Astrocyte (in vitro differentiated cells and primary cell): ENCODE measurements at regions not wholly inside any gene's neighbourhood (a gene's known extent, or its start where the extent isn't known, plus 50 kb on each side); places are given as distances from the start of the nearest gene placed in this dataset.

Experiments used
- DNase-seq: peaks from one replicate; pipeline ENCODE4 v3.0.0-alpha.2; 2010; ENCODE audit warnings: low read depth
- FAIRE-seq: peaks from 2 replicates; lab custom pipeline; 2011; peaks lifted over from hg19 to GRCh38; lab: Jason Lieb, UNC
- H2AFZ ChIP-seq: 2 replicates; pipeline ENCODE4 v1.6.0; 2012; ENCODE audit warnings: low read depth, low read length, inconsistent platforms
- H3K27ac ChIP-seq: 2 replicates; pipeline ENCODE4 v1.5.1; 2011; ENCODE audit warnings: low read depth, low read length, inconsistent platforms
- H3K27me3 ChIP-seq: 2 replicates; pipeline ENCODE4 v1.6.0; 2011; ENCODE audit warnings: low read length, inconsistent platforms; ENCODE audit not compliant: insufficient read depth
- H3K36me3 ChIP-seq: 2 replicates; pipeline ENCODE4 v1.5.1; 2011; ENCODE audit warnings: low read length, inconsistent platforms; ENCODE audit not compliant: insufficient read depth
- H3K4me1 ChIP-seq: 2 replicates; pipeline ENCODE4 v1.5.1; 2011; ENCODE audit warnings: low read length, inconsistent platforms; ENCODE audit not compliant: insufficient read depth
- H3K4me2 ChIP-seq: 2 replicates; pipeline ENCODE4 v1.6.0; 2012; ENCODE audit warnings: low read length, inconsistent platforms
- H3K4me3 ChIP-seq: 2 replicates; pipeline ENCODE4 v1.5.1; 2011; ENCODE audit warnings: low read depth, mild to moderate bottlenecking, low read length, inconsistent platforms; ENCODE audit not compliant: insufficient read depth
- H3K79me2 ChIP-seq: 2 replicates; pipeline ENCODE4 v1.6.0; 2012; ENCODE audit warnings: mild to moderate bottlenecking, low read length, inconsistent platforms; ENCODE audit not compliant: insufficient read depth
- H3K9ac ChIP-seq: 2 replicates; pipeline ENCODE4 v1.6.0; 2012; ENCODE audit warnings: mild to moderate bottlenecking, low read length, inconsistent platforms
- H3K9me3 ChIP-seq: 2 replicates; pipeline ENCODE4 v1.5.1; 2012; ENCODE audit warnings: low read depth, mild to moderate bottlenecking, low read length, inconsistent platforms; ENCODE audit not compliant: insufficient read depth
- H4K20me1 ChIP-seq: 2 replicates; pipeline ENCODE4 v1.6.0; 2012; ENCODE audit warnings: low read length, inconsistent platforms; ENCODE audit not compliant: insufficient read depth
- H3K27ac Mint-ChIP-seq: one replicate; pipeline ENCODE4 v1.8.0; 2021; ENCODE audit warnings: mild to moderate bottlenecking, mixed read lengths; ENCODE audit not compliant: unreplicated experiment
- H3K27me3 Mint-ChIP-seq: one replicate; pipeline ENCODE4 v1.8.0; 2021; ENCODE audit warnings: low read depth, mixed read lengths; ENCODE audit not compliant: unreplicated experiment
- H3K36me3 Mint-ChIP-seq: one replicate; pipeline ENCODE4 v1.8.0; 2021; ENCODE audit warnings: low read depth, mixed read lengths; ENCODE audit not compliant: unreplicated experiment
- H3K4me1 Mint-ChIP-seq: one replicate; pipeline ENCODE4 v1.8.0; 2021; ENCODE audit warnings: low read depth, mixed read lengths; ENCODE audit not compliant: unreplicated experiment
- H3K4me3 Mint-ChIP-seq: one replicate; pipeline ENCODE4 v1.8.0; 2021; ENCODE audit warnings: mild to moderate bottlenecking, moderate library complexity, mixed read lengths; ENCODE audit not compliant: unreplicated experiment
- H3K9me3 Mint-ChIP-seq: one replicate; pipeline ENCODE4 v1.8.0; 2021; ENCODE audit warnings: mild to moderate bottlenecking, mixed read lengths; ENCODE audit not compliant: unreplicated experiment
- CTCF ChIP-seq: IDR thresholded peaks from 2 replicates; pipeline ENCODE4 v1.5.1; 2011; ENCODE audit warnings: low read depth, mild to moderate bottlenecking, inconsistent platforms, low read length, moderate library complexity; ENCODE audit not compliant: insufficient read depth
- EZH2 ChIP-seq: IDR thresholded peaks from 2 replicates; pipeline ENCODE4 v1.6.1; 2012; ENCODE audit warnings: mild to moderate bottlenecking, low read length, inconsistent platforms; ENCODE audit not compliant: insufficient read depth

GRCh38 chr21:36235058-36235582 is 78.5 kb downstream of the DOP1B start:
- Histone ChIP-seq H3K4me3 (no peak overlapping the region), H3K9me3 (no peaks in the 10 kb centered on the region), H2AFZ (no peak overlapping the region), H3K79me2 (no peaks in the 10 kb centered on the region), H4K20me1 (no peaks in the 10 kb centered on the region), H3K4me2 (no peak overlapping the region), H3K36me3 (peaks cover 23% of the 10 kb centered on the region), H3K9ac (no peak overlapping the region), H3K27me3 (no peaks in the 10 kb centered on the region), H3K4me1 (no peaks in the 10 kb centered on the region), H3K27ac (no peak overlapping the region)
- H3K9me3 Mint-ChIP-seq, result no peaks in the 10 kb centered on the region
- DNase-seq (no peak), FAIRE-seq (no peak)
- H3K27me3 Mint-ChIP-seq, result no peaks in the 10 kb centered on the region
- peaks cover 3% of the 10 kb centered on the region for H3K4me1 Mint-ChIP-seq
- peaks cover 27% of the 10 kb centered on the region for H3K36me3 Mint-ChIP-seq
- no peak for TF ChIP-seq EZH2
- H3K4me3 Mint-ChIP-seq, result no peak overlapping the region
- peak overlapping the region; percentile 3 for H3K27ac Mint-ChIP-seq

GRCh38 chr21:36236052-36236730 is 79.6 kb downstream of the DOP1B start:
- H3K9me3 Mint-ChIP-seq, result no peaks in the 10 kb centered on the region
- H3K4me3 ChIP-seq, result no peak overlapping the region
- DNase-seq (no peak), FAIRE-seq (no peak)
- H3K4me1 ChIP-seq, result no peaks in the 10 kb centered on the region
- peaks cover 13% of the 10 kb centered on the region for H3K36me3 ChIP-seq
- no peak for TF ChIP-seq EZH2
- TF ChIP-seq CTCF, result no peak
- H3K36me3 Mint-ChIP-seq, result peaks cover 20% of the 10 kb centered on the region
- H3K27ac Mint-ChIP-seq, result no peak overlapping the region
- no peaks in the 10 kb centered on the region for H3K79me2 ChIP-seq
- no peak overlapping the region for H3K4me2 ChIP-seq
- peaks cover 3% of the 10 kb centered on the region for H3K4me1 Mint-ChIP-seq
- no peaks in the 10 kb centered on the region for H3K27me3 Mint-ChIP-seq
- no peak overlapping the region for H3K9ac ChIP-seq
- no peaks in the 10 kb centered on the region for H3K27me3 ChIP-seq
- H3K9me3 ChIP-seq, result no peaks in the 10 kb centered on the region
- H3K27ac ChIP-seq, result no peak overlapping the region
- no peak overlapping the region for H3K4me3 Mint-ChIP-seq
- no peak overlapping the region for H2AFZ ChIP-seq
- H4K20me1 ChIP-seq, result no peaks in the 10 kb centered on the region

GRCh38 chr21:36237441-36237840 is 80.8 kb downstream of the DOP1B start:
- H3K4me1 Mint-ChIP-seq, result peaks cover 3% of the 10 kb centered on the region
- Histone ChIP-seq H3K9me3 (no peaks in the 10 kb centered on the region), H3K79me2 (no peaks in the 10 kb centered on the region), H2AFZ (no peak overlapping the region), H3K4me2 (no peak overlapping the region), H3K4me1 (no peaks in the 10 kb centered on the region), H3K9ac (no peak overlapping the region), H4K20me1 (no peaks in the 10 kb centered on the region), H3K27ac (no peak overlapping the region), H3K27me3 (no peaks in the 10 kb centered on the region), H3K36me3 (peaks cover 11% of the 10 kb centered on the region), H3K4me3 (no peak overlapping the region)
- no peaks in the 10 kb centered on the region for H3K9me3 Mint-ChIP-seq
- peaks cover 16% of the 10 kb centered on the region for H3K36me3 Mint-ChIP-seq
- H3K4me3 Mint-ChIP-seq, result no peak overlapping the region
- no peak overlapping the region for H3K27ac Mint-ChIP-seq
- no peak for FAIRE-seq
- no peak for TF ChIP-seq CTCF
- no peak for TF ChIP-seq EZH2
- no peak for DNase-seq
- H3K27me3 Mint-ChIP-seq, result no peaks in the 10 kb centered on the region
